ENCODE measurements at regions not wholly inside any gene's neighbourhood (a gene's known extent, or its start where the extent isn't known, plus 50 kb on each side); places are given as distances from the start of the nearest gene placed in this dataset.

GRCh38 chr18:44409071-44409470, 271.6 kb upstream of the SETBP1 start:
- no peak overlapping the region for H3K27ac Mint-ChIP-seq
- H3K9me3 ChIP-seq (ENCODE audit: low read depth), result no peaks in the 10 kb centered on the region
- no peak overlapping the region for H3K4me3 ChIP-seq
- TF ChIP-seq EZH2phosphoT487 (IDR thresholded peaks at IDR 0.05) (no peak), CTCF (IDR thresholded peaks at IDR 0.05) (no peak), EZH2 (IDR thresholded peaks at IDR 0.05) (no peak)
- H3F3A ChIP-seq (ENCODE audit: low read depth), result no peaks in the 10 kb centered on the region
- H2AFZ ChIP-seq (replicated peaks), result no peak overlapping the region
- no peaks in the 10 kb centered on the region for H3K36me3 ChIP-seq
- no peaks in the 10 kb centered on the region for H3K36me3 Mint-ChIP-seq
- DNase-seq (ENCODE audit: low spot score), result no peak
- no peaks in the 10 kb centered on the region for H3K4me1 Mint-ChIP-seq
- no peak overlapping the region for H3K4me2 ChIP-seq
- no peak overlapping the region for H3K9ac ChIP-seq
- no peak overlapping the region for H3K4me3 Mint-ChIP-seq
- H3K79me2 ChIP-seq (ENCODE audit: low read depth), result no peaks in the 10 kb centered on the region
- no peaks in the 10 kb centered on the region for H3K27me3 Mint-ChIP-seq (ENCODE audit: insufficient read depth, low read depth)
- no peaks in the 10 kb centered on the region for H3K9me3 Mint-ChIP-seq
- H3K27me3 ChIP-seq, result no peaks in the 10 kb centered on the region
- no peaks in the 10 kb centered on the region for H4K20me1 ChIP-seq (ENCODE audit: low read depth)
- H3K27ac ChIP-seq, result no peak overlapping the region
- H3K4me1 ChIP-seq, result no peaks in the 10 kb centered on the region

DNA sequence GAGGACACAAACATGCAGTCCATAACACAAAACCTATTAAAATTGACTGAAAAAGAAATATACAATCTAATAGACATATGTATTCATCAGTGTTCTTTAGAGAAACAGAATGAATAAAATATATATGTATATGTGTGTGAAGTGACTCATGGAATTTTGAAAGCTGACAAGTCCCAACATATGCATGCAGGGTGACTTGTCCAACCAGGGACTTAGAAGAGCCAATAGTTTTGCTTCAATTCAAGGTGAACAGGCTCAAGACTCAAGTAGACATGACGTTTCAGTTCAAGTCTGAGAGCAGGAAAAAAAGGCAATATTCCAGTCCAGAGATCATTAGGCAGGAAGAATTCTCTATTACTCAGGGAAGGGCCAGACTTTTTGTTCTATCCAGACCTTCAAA, 271.2 kb upstream of the SETBP1 start:
- Histone ChIP-seq H3K4me1 (no peaks in the 10 kb centered on the region), H3K4me3 (no peak overlapping the region), H3K36me3 (no peaks in the 10 kb centered on the region), H3K9ac (no peak overlapping the region), H3K27ac (no peak overlapping the region), H4K20me1 (ENCODE audit: low read depth) (no peaks in the 10 kb centered on the region), H3K27me3 (no peaks in the 10 kb centered on the region), H3K79me2 (ENCODE audit: low read depth) (no peaks in the 10 kb centered on the region), H3K4me2 (no peak overlapping the region), H3F3A (ENCODE audit: low read depth) (no peaks in the 10 kb centered on the region), H3K9me3 (ENCODE audit: low read depth) (no peaks in the 10 kb centered on the region), H2AFZ (replicated peaks) (no peak overlapping the region)
- Mint-ChIP-seq H3K4me1 (no peaks in the 10 kb centered on the region), H3K4me3 (no peak overlapping the region), H3K27me3 (ENCODE audit: insufficient read depth, low read depth) (no peaks in the 10 kb centered on the region), H3K27ac (no peak overlapping the region), H3K36me3 (no peaks in the 10 kb centered on the region), H3K9me3 (no peaks in the 10 kb centered on the region)
- no peak for TF ChIP-seq EZH2phosphoT487 (IDR thresholded peaks at IDR 0.05)
- no peak for TF ChIP-seq EZH2 (IDR thresholded peaks at IDR 0.05)
- TF ChIP-seq CTCF (IDR thresholded peaks at IDR 0.05), result no peak
- no peak for DNase-seq (ENCODE audit: low spot score)

DNA sequence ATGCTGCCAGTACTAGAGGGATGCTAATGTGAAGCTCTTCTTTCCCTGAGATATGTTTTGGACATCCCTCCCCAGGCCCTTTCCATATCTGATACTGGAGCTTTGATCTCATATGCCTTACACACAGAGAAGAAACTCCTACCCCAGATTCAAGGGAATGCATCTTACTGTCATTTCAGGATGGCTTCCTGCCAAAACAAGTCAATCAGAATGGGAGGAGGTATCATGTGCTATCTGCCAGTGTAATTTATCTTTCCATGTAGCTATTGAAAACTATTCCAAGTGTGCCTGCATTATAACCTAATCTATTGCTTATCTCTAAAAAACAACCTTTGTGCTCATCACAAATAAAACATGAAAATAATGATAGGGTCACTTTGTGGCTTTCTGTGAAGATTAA, 269.9 kb upstream of the SETBP1 start:
- H3K4me1 ChIP-seq, result no peaks in the 10 kb centered on the region
- no peak overlapping the region for H3K4me2 ChIP-seq
- TF ChIP-seq CTCF (IDR thresholded peaks at IDR 0.05), result no peak
- no peak for TF ChIP-seq EZH2 (IDR thresholded peaks at IDR 0.05)
- no peak for TF ChIP-seq EZH2phosphoT487 (IDR thresholded peaks at IDR 0.05)
- no peak overlapping the region for H3K27ac ChIP-seq
- H3K4me3 ChIP-seq, result no peak overlapping the region
- Mint-ChIP-seq H3K9me3 (no peaks in the 10 kb centered on the region), H3K27me3 (ENCODE audit: insufficient read depth, low read depth) (no peaks in the 10 kb centered on the region), H3K4me3 (no peak overlapping the region), H3K36me3 (no peaks in the 10 kb centered on the region), H3K4me1 (no peaks in the 10 kb centered on the region), H3K27ac (no peak overlapping the region)
- H3K36me3 ChIP-seq, result no peaks in the 10 kb centered on the region
- no peak overlapping the region for H2AFZ ChIP-seq (replicated peaks)
- no peak for DNase-seq (ENCODE audit: low spot score)
- H4K20me1 ChIP-seq (ENCODE audit: low read depth), result no peaks in the 10 kb centered on the region
- no peaks in the 10 kb centered on the region for H3K27me3 ChIP-seq
- no peak overlapping the region for H3K9ac ChIP-seq
- H3K79me2 ChIP-seq (ENCODE audit: low read depth), result no peaks in the 10 kb centered on the region
- no peaks in the 10 kb centered on the region for H3K9me3 ChIP-seq (ENCODE audit: low read depth)
- no peaks in the 10 kb centered on the region for H3F3A ChIP-seq (ENCODE audit: low read depth)

Measured in neural progenitor cell (in vitro differentiated cells).